CD14-positive monocyte (primary cell): ENCODE measurements at regions not wholly inside any gene's neighbourhood (a gene's known extent, or its start where the extent isn't known, plus 50 kb on each side); places are given as distances from the start of the nearest gene placed in this dataset.

Source experiments
- DNase-seq, 3 donors: peaks; one replicate each; pipeline ENCODE4 v3.0.0-alpha.2; 2011 to 2022
- H2AFZ ChIP-seq: 2 replicates; pipeline ENCODE4 v1.6.0; 2012; ENCODE audit warnings: mild to moderate bottlenecking, low read depth, low read length, inconsistent platforms; ENCODE audit not compliant: insufficient read depth, poor library complexity, severe bottlenecking
- H3K27ac ChIP-seq, 2 donors: 1 replicate in 1 of 2; 2 replicates in 1 of 2; pipeline ENCODE4 v1.5.1; 2012 to 2013; ENCODE audit warnings: low read length in 2 of 2, control low read depth in 1 of 2, inconsistent platforms in 1 of 2, low read depth in 1 of 2, mild to moderate bottlenecking in 1 of 2
- H3K27me3 ChIP-seq, 2 donors: one replicate each; pipeline versions ENCODE4 v1.6.0 to v1.6.1; 2011 to 2013; ENCODE audit warnings: low read length in 2 of 2; ENCODE audit not compliant: control insufficient read depth in 2 of 2, insufficient read depth in 2 of 2
- H3K36me3 ChIP-seq, 2 donors: replicated peaks in 1 of 2; 1 replicate in 1 of 2; 2 replicates in 1 of 2; pipeline versions ENCODE4 v1.5.1 to v1.6.1; 2012 to 2013; ENCODE audit warnings: low read length in 2 of 2, control low read depth in 1 of 2, inconsistent platforms in 1 of 2, mild to moderate bottlenecking in 1 of 2; ENCODE audit not compliant: insufficient read depth in 2 of 2, control insufficient read depth in 1 of 2
- H3K4me1 ChIP-seq, 2 donors: 1 replicate in 1 of 2; 2 replicates in 1 of 2; pipeline versions ENCODE4 v1.5.1 to v1.6.1; 2012 to 2013; ENCODE audit warnings: low read length in 2 of 2, control low read depth in 1 of 2, inconsistent platforms in 1 of 2, mild to moderate bottlenecking in 1 of 2, moderate library complexity in 1 of 2; ENCODE audit not compliant: insufficient read depth in 2 of 2, control insufficient read depth in 1 of 2
- H3K4me2 ChIP-seq: replicated peaks from 2 replicates; pipeline ENCODE3; 2012; ENCODE audit warnings: low read length, moderate library complexity, mild to moderate bottlenecking; ENCODE audit not compliant: poor library complexity, severe bottlenecking; ENCODE audit errors: extremely low read depth
- H3K4me3 ChIP-seq, 3 experiments: fragments of 200-600 bp in 1 of 3; sonication (generic) in 1 of 3; replicated peaks in 1 of 3; 1 replicate in 2 of 3; 2 replicates in 1 of 3; pipeline ENCODE4 v1.5.1; 2011 to 2013; ENCODE audit warnings: low read length in 3 of 3, mild to moderate bottlenecking in 3 of 3, control low read depth in 2 of 3, low read depth in 2 of 3, inconsistent platforms in 1 of 3, moderate library complexity in 1 of 3
- H3K79me2 ChIP-seq: 2 replicates; pipeline ENCODE4 v1.6.0; 2012; ENCODE audit warnings: mild to moderate bottlenecking, control low read depth, inconsistent platforms, low read length, moderate library complexity; ENCODE audit not compliant: insufficient read depth
- H3K9ac ChIP-seq: 2 replicates; pipeline ENCODE4 v1.6.0; 2017; ENCODE audit warnings: low read length, mild to moderate bottlenecking; ENCODE audit not compliant: insufficient read depth, poor library complexity, severe bottlenecking
- H3K9me3 ChIP-seq, 2 donors: replicated peaks in 1 of 2; 1 replicate in 1 of 2; 2 replicates in 1 of 2; pipeline versions ENCODE4 v1.5.1 to v1.6.1; 2012 to 2013; ENCODE audit warnings: low read length in 2 of 2, control low read depth in 1 of 2; ENCODE audit not compliant: control insufficient read depth in 1 of 2, insufficient read depth in 1 of 2
- H4K20me1 ChIP-seq: 2 replicates; pipeline ENCODE4 v1.6.0; 2012; ENCODE audit warnings: mild to moderate bottlenecking, low read length, control low read depth, moderate library complexity; ENCODE audit not compliant: insufficient read depth
- H3K27ac Mint-ChIP-seq, 7 donors: one replicate each; pipeline ENCODE4 v1.8.0; 2020; ENCODE audit warnings: mild to moderate bottlenecking in 7 of 7, mixed read lengths in 7 of 7, moderate library complexity in 6 of 7, inconsistent platforms in 2 of 7
- H3K27me3 Mint-ChIP-seq, 3 donors: one replicate each; pipeline ENCODE4 v1.8.0; 2021 to 2022; ENCODE audit warnings: low read depth in 3 of 3, mild to moderate bottlenecking in 3 of 3, mixed read lengths in 3 of 3, moderate library complexity in 3 of 3, inconsistent platforms in 1 of 3
- H3K36me3 Mint-ChIP-seq, 2 donors: one replicate each; pipeline ENCODE4 v1.8.0; 2020; ENCODE audit warnings: mixed read lengths in 2 of 2, inconsistent platforms in 1 of 2, mild to moderate bottlenecking in 1 of 2
- H3K4me1 Mint-ChIP-seq: one replicate; pipeline ENCODE4 v1.8.0; 2020; ENCODE audit warnings: mild to moderate bottlenecking, mixed read lengths
- H3K4me3 Mint-ChIP-seq, 2 donors: one replicate each; pipeline ENCODE4 v1.8.0; 2020; ENCODE audit warnings: mild to moderate bottlenecking in 2 of 2, mixed read lengths in 2 of 2, moderate library complexity in 1 of 2
- H3K9me3 Mint-ChIP-seq, 7 donors: one replicate each; pipeline ENCODE4 v1.8.0; 2020 to 2022; ENCODE audit warnings: mixed read lengths in 7 of 7, mild to moderate bottlenecking in 6 of 7, moderate library complexity in 6 of 7, inconsistent platforms in 2 of 7
- CTCF ChIP-seq: fragments of 200-600 bp; IDR thresholded peaks from one replicate; pipeline ENCODE4 v1.8.0; 2022; ENCODE audit warnings: antibody characterized with exemption, mild to moderate bottlenecking
- whole genome bisulfite sequencing: methylation state at CpG from one replicate; pipeline ENCODE4 v1.1.5; 2013; ENCODE audit warnings: missing lambda C conversion rate; ENCODE audit not compliant: insufficient coverage; 5-methylcytosine and 5-hydroxymethylcytosine counted together
- intact Hi-C, 2 donors: fragments of 100-400 bp; cut with micrococcal nuclease; formaldehyde crosslinking; loops; one replicate each; pipeline versions ENCODE4 v1.15.0 to v1.15.1; 2023

- Mint-ChIP-seq H3K4me3 (no peak overlapping the region), H3K36me3 (peaks cover 9% of the 10 kb centered on the region in 2 donors), H3K9me3 (peaks cover 0 to 4% (median 2%) of the 10 kb centered on the region in 7 donors), H3K27ac (peak overlapping the region in 5 of 7 donors; percentile 67 to 90 (median 79)), H3K4me1 (peaks cover 92% of the 10 kb centered on the region), H3K27me3 (peaks cover 0 to 12% (median 2%) of the 10 kb centered on the region in 3 donors)
- H3K27me3 ChIP-seq: no peaks in the 10 kb centered on the region
- no peak overlapping the region for H3K9ac ChIP-seq
- peak overlapping the region in 1 of 3 experiments; percentile 11 for H3K4me3 ChIP-seq
- no peaks in the 10 kb centered on the region for H4K20me1 ChIP-seq
- 0% methylated on average over 2 of the region's 2 CpGs for WGBS
- no peak overlapping the region for H2AFZ ChIP-seq
- no peak for DNase-seq
- no peaks in the 10 kb centered on the region for H3K79me2 ChIP-seq
- peak overlapping the region; percentile 40 for H3K4me2 ChIP-seq
- TF ChIP-seq CTCF: no peak
- H3K27ac ChIP-seq: peak overlapping the region in 1 of 2 donors; percentile 2
- intact Hi-C loops: no loop called here
- peaks cover 95 to 99% of the 10 kb centered on the region in 2 donors for H3K4me1 ChIP-seq
- no peaks in the 10 kb centered on the region for H3K9me3 ChIP-seq
- H3K36me3 ChIP-seq: no peaks in the 10 kb centered on the region
Measured at GRCh38 chr15:70483513-70483912, 279.8 kb downstream of the UACA start.

GRCh38 chr15:70480196-70480856 is 283.0 kb downstream of the UACA start:
- WGBS: 13% methylated on average over 3 of the region's 7 CpGs
- intact Hi-C loops: no loop called here
- H3K4me1 ChIP-seq: peaks cover 90 to 94% of the 10 kb centered on the region in 2 donors

More at GRCh38 chr15:70480196-70480856, 283.0 kb downstream of the UACA start:
- H3K4me2 ChIP-seq: no peak overlapping the region
- H3K27me3 ChIP-seq: no peaks in the 10 kb centered on the region
- peak overlapping the region; percentile 57 to 93 (median 83) for H3K27ac Mint-ChIP-seq
- no peaks in the 10 kb centered on the region for H3K9me3 ChIP-seq
- TF ChIP-seq CTCF: no peak
- H2AFZ ChIP-seq: no peak overlapping the region
- DNase-seq: peak; percentile 81 to 86 (median 83)
- H3K36me3 Mint-ChIP-seq: peaks cover 12 to 23% of the 10 kb centered on the region in 2 donors
- H3K27me3 Mint-ChIP-seq: peaks cover 0 to 10% (median 7%) of the 10 kb centered on the region in 3 donors
- peak overlapping the region in 1 of 2 donors; percentile 63 for H3K27ac ChIP-seq
- H3K9ac ChIP-seq: no peak overlapping the region
- peak overlapping the region; percentile 24 to 70 for H3K4me3 Mint-ChIP-seq
- H3K79me2 ChIP-seq: no peaks in the 10 kb centered on the region
- H3K4me1 Mint-ChIP-seq: peaks cover 91% of the 10 kb centered on the region
- H3K4me3 ChIP-seq: no peak overlapping the region
- H4K20me1 ChIP-seq: no peaks in the 10 kb centered on the region
- H3K36me3 ChIP-seq: no peaks in the 10 kb centered on the region
- H3K9me3 Mint-ChIP-seq: peaks cover 0 to 4% (median 2%) of the 10 kb centered on the region in 7 donors
